HepG2 (cell line): ENCODE measurements at regions not wholly inside any gene's neighbourhood (a gene's known extent, or its start where the extent isn't known, plus 50 kb on each side); places are given as distances from the start of the nearest gene placed in this dataset.

ENCODE experiments used
- ATAC-seq: fragments of 200-7000 bp; cut with Tn5 transposase; 3 replicates; pipeline ENCODE4 v1.9.1; 2020; ENCODE audit warnings: mild to moderate bottlenecking, moderate library complexity
- BruUV-seq: library from RNA; stranded (reverse); fragments of 400-500 nt; replicated peaks from 2 replicates; lab custom pipeline; 2021; lab: Mats Ljungman, UMichigan
- CTCF ChIA-PET: fragments of 300-600 bp; formaldehyde crosslinking; extraction: SDS; loops from one replicate; lab custom pipeline; 2021; ENCODE audit warnings: low total read pairs, inconsistent platforms, low intra/inter-chr PET ratio; lab: Yijun Ruan, JAX
- POLR2A ChIA-PET: fragments of 350-600 bp; sonication (Branson Sonifier 250); formaldehyde crosslinking; loops from one replicate; lab custom pipeline; 2020; ENCODE audit warnings: antibody characterized with exemption, inconsistent platforms; lab: Yijun Ruan, JAX
- DNase-seq: peaks from one replicate; pipeline ENCODE4 v3.0.0-alpha.2; 2015; ENCODE audit warnings: low spot score
- FAIRE-seq: peaks from 3 replicates; lab custom pipeline; 2011; peaks lifted over from hg19 to GRCh38; lab: Jason Lieb, UNC
- H2AFZ ChIP-seq: one replicate; pipeline ENCODE4 v1.6.1; 2011; ENCODE audit warnings: low read length, inconsistent platforms
- H3K27ac ChIP-seq: fragments of 300-600 bp; 3 replicates; pipeline ENCODE4 v1.8.0; 2011; ENCODE audit warnings: mixed run types, mild to moderate bottlenecking, mixed read lengths, low read length, inconsistent platforms; ENCODE audit not compliant: insufficient read depth; ENCODE audit errors: extremely low read length
- H3K27me3 ChIP-seq, 2 experiments: fragments of 200-600 bp in 1 of 2; 2 replicates in 1 of 2; 3 replicates in 1 of 2; pipeline versions ENCODE4 v1.6.0 to v1.8.0; 2011; ENCODE audit warnings: low read length in 2 of 2, mild to moderate bottlenecking in 2 of 2, moderate library complexity in 2 of 2, inconsistent platforms in 1 of 2; ENCODE audit not compliant: insufficient read depth in 2 of 2, control insufficient read depth in 1 of 2
- H3K36me3 ChIP-seq, 2 experiments: fragments of 200-600 bp in 1 of 2; replicated peaks in 1 of 2; 2 replicates in 1 of 2; 3 replicates in 1 of 2; pipeline versions ENCODE4 v1.5.1 to v1.8.0; 2011; ENCODE audit warnings: low read length in 2 of 2, inconsistent platforms in 1 of 2; ENCODE audit not compliant: insufficient read depth in 2 of 2, control insufficient read depth in 1 of 2
- H3K4me1 ChIP-seq: 2 replicates; pipeline ENCODE4 v1.5.1; 2012; ENCODE audit warnings: low read length, inconsistent platforms; ENCODE audit not compliant: insufficient read depth
- H3K4me2 ChIP-seq: 2 replicates; pipeline ENCODE4 v1.6.0; 2011; ENCODE audit warnings: low read depth, low read length, inconsistent platforms
- H3K4me3 ChIP-seq, 3 experiments: fragments of 200-600 bp in 1 of 3; sonication (generic), shearing (Covaris generic) in 1 of 3; replicated peaks in 1 of 3; 2 replicates each; pipeline ENCODE4 v1.5.1; 2011 to 2016; ENCODE audit warnings: low read length in 3 of 3, inconsistent platforms in 2 of 3, low read depth in 2 of 3, mild to moderate bottlenecking in 2 of 3, control low read depth in 1 of 3, mixed read lengths in 1 of 3; ENCODE audit not compliant: insufficient read depth in 1 of 3
- H3K79me2 ChIP-seq: one replicate; pipeline ENCODE4 v1.6.1; 2011; ENCODE audit warnings: low read length, inconsistent platforms; ENCODE audit not compliant: insufficient read depth
- H3K9ac ChIP-seq: 2 replicates; pipeline ENCODE4 v1.6.0; 2011; ENCODE audit warnings: mild to moderate bottlenecking, low read depth, low read length, inconsistent platforms; ENCODE audit not compliant: insufficient read depth
- H3K9me3 ChIP-seq: 2 replicates; pipeline ENCODE4 v1.5.1; 2012; ENCODE audit warnings: mild to moderate bottlenecking, low read length
- H4K20me1 ChIP-seq: 2 replicates; pipeline ENCODE4 v1.6.0; 2011; ENCODE audit warnings: inconsistent platforms, mild to moderate bottlenecking, low read length, moderate library complexity; ENCODE audit not compliant: insufficient read depth
- HDAC6 ChIP-seq: fragments of 200-600 bp; sonication (generic); IDR thresholded peaks from 2 replicates; pipeline ENCODE4 v1.7.0; 2017; ENCODE audit warnings: mild to moderate bottlenecking, antibody characterized with exemption, low read length, low read depth
- HOXA9 ChIP-seq: sonication (generic); formaldehyde crosslinking; IDR thresholded peaks from 2 replicates; pipeline ENCODE4 v1.8.1; 2022; ENCODE audit warnings: missing genetic modification reagents, mild to moderate bottlenecking, moderate library complexity, borderline replicate concordance
- MAFF ChIP-seq: IDR thresholded peaks from 2 replicates; pipeline ENCODE4 v1.6.1; 2011; ENCODE audit warnings: low read depth, low read length, improper control_type of control experiment
- MAFK ChIP-seq, 2 experiments: IDR thresholded peaks in 1 of 2; conservative IDR thresholded peaks in 1 of 2; 2 replicates each; pipeline ENCODE4 v1.6.1; 2011; ENCODE audit warnings: improper control_type of control experiment in 2 of 2, low read length in 2 of 2
- PRDM4 ChIP-seq: sonication (generic); formaldehyde crosslinking; IDR thresholded peaks from 2 replicates; pipeline ENCODE4 v1.9.0; 2021; ENCODE audit warnings: missing genetic modification reagents, borderline replicate concordance
- SP5 ChIP-seq: IDR thresholded peaks from 2 replicates; pipeline ENCODE4 v1.6.1; 2016; ENCODE audit warnings: low read depth, borderline replicate concordance
- TMF1 ChIP-seq: sonication (generic); formaldehyde crosslinking; IDR thresholded peaks from 2 replicates; pipeline ENCODE4 v1.8.1; 2022; ENCODE audit warnings: low read depth, missing genetic modification reagents
- YEATS2 ChIP-seq: sonication (generic); formaldehyde crosslinking; IDR thresholded peaks from 2 replicates; pipeline ENCODE4 v1.4.0; 2020; ENCODE audit warnings: missing genetic modification reagents, borderline replicate concordance
- ZBED4 ChIP-seq: sonication (generic); formaldehyde crosslinking; IDR thresholded peaks from 2 replicates; pipeline ENCODE4 v1.4.0; 2020; ENCODE audit warnings: missing genetic modification reagents, borderline replicate concordance
- ZBTB3 ChIP-seq: sonication (generic); formaldehyde crosslinking; IDR thresholded peaks from 2 replicates; pipeline ENCODE4 v1.4.0; 2020; ENCODE audit warnings: low read depth, mild to moderate bottlenecking, moderate library complexity, missing genetic modification reagents, borderline replicate concordance
- ZNF670 ChIP-seq: sonication (generic); formaldehyde crosslinking; IDR thresholded peaks from 2 replicates; pipeline ENCODE4 v1.8.0; 2022; ENCODE audit warnings: mild to moderate bottlenecking, missing genetic modification reagents, borderline replicate concordance
- WGBS: methylation state at CpG from one replicate; pipeline ENCODE4 v1.1.6; 2017; ENCODE audit warnings: low lambda C conversion rate; 5-methylcytosine and 5-hydroxymethylcytosine counted together
- in situ Hi-C: cut with HindIII; loops from 2 replicates; pipeline ENCODE4 v1.10.0; 2017; ENCODE audit warnings: low pct_unique_long_range_greater_than_20kb; ENCODE audit not compliant: extremely low pct_ligation_motif_present
- intact Hi-C: fragments of 100-400 bp; cut with micrococcal nuclease; formaldehyde crosslinking; loops from one replicate; pipeline ENCODE4 v1.10.0; 2022; ENCODE audit not compliant: unreplicated experiment

GRCh38 chr1:235923466-235924021 lies 56.8 kb upstream of the LYST start:
- no TSS peak for BruUV-seq
- CTCF ChIA-PET, result no interaction called here
- peaks cover 10% of the 10 kb centered on the region; the same call in 1 of the 2 replicates for H3K4me1 ChIP-seq
- H3K27me3 ChIP-seq, result peaks cover 2 to 13% of the 10 kb centered on the region in 2 experiments; a peak in 2 of 5 replicates
- ATAC-seq, result no peak
- H3K27ac ChIP-seq, result no peak overlapping the region
- intact Hi-C loops, result no loop called here
- TF ChIP-seq MAFK (conservative IDR thresholded peaks at IDR 0.05 in 1 of 2, IDR thresholded peaks at IDR 0.05 in 1 of 2; ENCODE audit: low read length in 2 of 2), result peak; percentile 36 to 51; a peak in 1 of 4 replicates
- TF ChIP-seq SP5, result no peak
- no peak for TF ChIP-seq PRDM4
- TF ChIP-seq TMF1, result no peak
- no peak for TF ChIP-seq YEATS2 (CRISPR knock-in tag)
- no peak for TF ChIP-seq ZBTB3 (CRISPR knock-in tag)
- TF ChIP-seq HOXA9, result no peak
- no peak for TF ChIP-seq ZNF670 (CRISPR knock-in tag)
- no peak for TF ChIP-seq HDAC6
- peak; percentile 37 for TF ChIP-seq MAFF
- no peak for TF ChIP-seq ZBED4 (CRISPR knock-in tag)
- no peaks in the 10 kb centered on the region for H3K36me3 ChIP-seq
- no peak overlapping the region for H3K9ac ChIP-seq
- no peaks in the 10 kb centered on the region for H3K79me2 ChIP-seq
- H3K9me3 ChIP-seq, result no peaks in the 10 kb centered on the region
- 12% methylated on average over 6 of the region's 6 CpGs for WGBS
- in situ Hi-C loops, result no loop called here
- H2AFZ ChIP-seq, result no peak overlapping the region
- H4K20me1 ChIP-seq, result no peaks in the 10 kb centered on the region
- FAIRE-seq, result no peak
- no peak overlapping the region for H3K4me3 ChIP-seq
- no peak overlapping the region for H3K4me2 ChIP-seq
- DNase-seq, result no peak
- POLR2A ChIA-PET, result no interaction called here
